ENCODE measurements at regions not wholly inside any gene's neighbourhood (a gene's known extent, or its start where the extent isn't known, plus 50 kb on each side); places are given as distances from the start of the nearest gene placed in this dataset.

- 37% methylated on average over 6 of the region's 6 CpGs for WGBS (ENCODE audit: insufficient coverage, insufficient replicate concordance, low lambda C conversion rate, missing lambda C conversion rate)
- DNase-seq (ENCODE audit: low read depth, low spot score) (no peak), ATAC-seq (no peak), FAIRE-seq (no peak)
- BruUV-seq (replicated peaks), result no TSS peak
- H4K20me1 ChIP-seq (ENCODE audit: control insufficient read depth, insufficient read depth), result no peaks in the 10 kb centered on the region
- POLR2A ChIA-PET, result no interaction called here
- RAD21 ChIA-PET (ENCODE audit: unreplicated experiment), result no interaction called here
- no peak overlapping the region for H2AFZ ChIP-seq (ENCODE audit: control insufficient read depth, low read depth, low read length)
- H3K4me3 ChIP-seq, result no peak overlapping the region
- no peak overlapping the region for H3K27ac ChIP-seq (ENCODE audit: control insufficient read depth, insufficient read depth)
- H3K27me3 ChIP-seq (replicated peaks in 1 of 2; ENCODE audit: control insufficient read depth in 2 of 2, insufficient read depth in 2 of 2, low read length in 1 of 2), result no peaks in the 10 kb centered on the region
- H3K4me2 ChIP-seq (ENCODE audit: control insufficient read depth, insufficient read depth), result no peak overlapping the region
- CTCF ChIA-PET, result no interaction called here
- SMC1A ChIA-PET (ENCODE audit: uncharacterized antibody, unreplicated experiment), result no interaction called here
- no peak overlapping the region for H3K9ac ChIP-seq (ENCODE audit: control insufficient read depth, insufficient read depth, low read length)
- no peaks in the 10 kb centered on the region for H3K79me2 ChIP-seq (ENCODE audit: control insufficient read depth, insufficient read depth, low read length)
- H3K4me1 ChIP-seq (ENCODE audit: control insufficient read depth, insufficient read depth, low read length), result no peaks in the 10 kb centered on the region
- H3K36me3 ChIP-seq (ENCODE audit: control insufficient read depth in 2 of 2, insufficient read depth in 2 of 2, low read length in 1 of 2), result no peaks in the 10 kb centered on the region
- in situ Hi-C loops (cut with MboI), result no loop called here
- intact Hi-C loops (cut with micrococcal nuclease; ENCODE audit: unreplicated experiment), result no loop called here
- H3K9me3 ChIP-seq (replicated peaks; ENCODE audit: control insufficient read depth, insufficient read depth, low read length), result no peaks in the 10 kb centered on the region; the same call in 2 of the 3 replicates
- TF ChIP-seq RB1 (IDR thresholded peaks at IDR 0.05; ENCODE audit: borderline replicate concordance) (no peak), NFIC (IDR thresholded peaks at IDR 0.05; ENCODE audit: low read depth, low read length) (no peak), RELB (IDR thresholded peaks at IDR 0.05; ENCODE audit: low read depth) (no peak), SUZ12 (IDR thresholded peaks at IDR 0.05; ENCODE audit: unreplicated experiment) (no peak), DPF2 (IDR thresholded peaks at IDR 0.05) (no peak), MTA3 (IDR thresholded peaks at IDR 0.05; ENCODE audit: borderline replicate concordance, low read length) (no peak), ZNF217 (IDR thresholded peaks at IDR 0.05) (no peak), BRCA1 (IDR thresholded peaks at IDR 0.05; ENCODE audit: low read depth, low read length) (no peak), JUND (IDR thresholded peaks at IDR 0.05; ENCODE audit: low read depth, low read length) (no peak), EZH2 (IDR thresholded peaks at IDR 0.05; ENCODE audit: borderline replicate concordance, control insufficient read depth, low read depth, low read length) (no peak), MXI1 (IDR thresholded peaks at IDR 0.05; ENCODE audit: low read depth, low read length) (no peak), HDAC2 (IDR thresholded peaks at IDR 0.05) (no peak)
- TF ChIP-seq, protein P1, sequence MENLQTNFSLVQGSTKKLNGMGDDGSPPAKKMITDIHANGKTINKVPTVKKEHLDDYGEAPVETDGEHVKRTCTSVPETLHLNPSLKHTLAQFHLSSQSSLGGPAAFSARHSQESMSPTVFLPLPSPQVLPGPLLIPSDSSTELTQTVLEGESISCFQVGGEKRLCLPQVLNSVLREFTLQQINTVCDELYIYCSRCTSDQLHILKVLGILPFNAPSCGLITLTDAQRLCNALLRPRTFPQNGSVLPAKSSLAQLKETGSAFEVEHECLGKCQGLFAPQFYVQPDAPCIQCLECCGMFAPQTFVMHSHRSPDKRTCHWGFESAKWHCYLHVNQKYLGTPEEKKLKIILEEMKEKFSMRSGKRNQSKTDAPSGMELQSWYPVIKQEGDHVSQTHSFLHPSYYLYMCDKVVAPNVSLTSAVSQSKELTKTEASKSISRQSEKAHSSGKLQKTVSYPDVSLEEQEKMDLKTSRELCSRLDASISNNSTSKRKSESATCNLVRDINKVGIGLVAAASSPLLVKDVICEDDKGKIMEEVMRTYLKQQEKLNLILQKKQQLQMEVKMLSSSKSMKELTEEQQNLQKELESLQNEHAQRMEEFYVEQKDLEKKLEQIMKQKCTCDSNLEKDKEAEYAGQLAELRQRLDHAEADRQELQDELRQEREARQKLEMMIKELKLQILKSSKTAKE (IDR thresholded peaks at IDR 0.05; ENCODE audit: low read depth, poor library complexity, severe bottlenecking), result no peak
- TF ChIP-seq, protein P2, sequence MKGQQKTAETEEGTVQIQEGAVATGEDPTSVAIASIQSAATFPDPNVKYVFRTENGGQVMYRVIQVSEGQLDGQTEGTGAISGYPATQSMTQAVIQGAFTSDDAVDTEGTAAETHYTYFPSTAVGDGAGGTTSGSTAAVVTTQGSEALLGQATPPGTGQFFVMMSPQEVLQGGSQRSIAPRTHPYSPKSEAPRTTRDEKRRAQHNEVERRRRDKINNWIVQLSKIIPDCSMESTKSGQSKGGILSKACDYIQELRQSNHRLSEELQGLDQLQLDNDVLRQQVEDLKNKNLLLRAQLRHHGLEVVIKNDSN (IDR thresholded peaks at IDR 0.05; ENCODE audit: borderline replicate concordance, extremely low read length, insufficient read depth, low read depth, low read length), result no peak
- TF ChIP-seq, protein P3, sequence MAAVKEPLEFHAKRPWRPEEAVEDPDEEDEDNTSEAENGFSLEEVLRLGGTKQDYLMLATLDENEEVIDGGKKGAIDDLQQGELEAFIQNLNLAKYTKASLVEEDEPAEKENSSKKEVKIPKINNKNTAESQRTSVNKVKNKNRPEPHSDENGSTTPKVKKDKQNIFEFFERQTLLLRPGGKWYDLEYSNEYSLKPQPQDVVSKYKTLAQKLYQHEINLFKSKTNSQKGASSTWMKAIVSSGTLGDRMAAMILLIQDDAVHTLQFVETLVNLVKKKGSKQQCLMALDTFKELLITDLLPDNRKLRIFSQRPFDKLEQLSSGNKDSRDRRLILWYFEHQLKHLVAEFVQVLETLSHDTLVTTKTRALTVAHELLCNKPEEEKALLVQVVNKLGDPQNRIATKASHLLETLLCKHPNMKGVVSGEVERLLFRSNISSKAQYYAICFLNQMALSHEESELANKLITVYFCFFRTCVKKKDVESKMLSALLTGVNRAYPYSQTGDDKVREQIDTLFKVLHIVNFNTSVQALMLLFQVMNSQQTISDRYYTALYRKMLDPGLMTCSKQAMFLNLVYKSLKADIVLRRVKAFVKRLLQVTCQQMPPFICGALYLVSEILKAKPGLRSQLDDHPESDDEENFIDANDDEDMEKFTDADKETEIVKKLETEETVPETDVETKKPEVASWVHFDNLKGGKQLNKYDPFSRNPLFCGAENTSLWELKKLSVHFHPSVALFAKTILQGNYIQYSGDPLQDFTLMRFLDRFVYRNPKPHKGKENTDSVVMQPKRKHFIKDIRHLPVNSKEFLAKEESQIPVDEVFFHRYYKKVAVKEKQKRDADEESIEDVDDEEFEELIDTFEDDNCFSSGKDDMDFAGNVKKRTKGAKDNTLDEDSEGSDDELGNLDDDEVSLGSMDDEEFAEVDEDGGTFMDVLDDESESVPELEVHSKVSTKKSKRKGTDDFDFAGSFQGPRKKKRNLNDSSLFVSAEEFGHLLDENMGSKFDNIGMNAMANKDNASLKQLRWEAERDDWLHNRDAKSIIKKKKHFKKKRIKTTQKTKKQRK (IDR thresholded peaks at IDR 0.05; ENCODE audit: low read depth, low read length), result no peak
Observed at GRCh38 chr6:169381988-169382387, 128.3 kb upstream of the THBS2 start.
